IMR-90 (cell line): ENCODE measurements at regions not wholly inside any gene's neighbourhood (a gene's known extent, or its start where the extent isn't known, plus 50 kb on each side); places are given as distances from the start of the nearest gene placed in this dataset.

Source experiments
- CEBPB ChIP-seq: IDR thresholded peaks from 2 replicates; pipeline ENCODE4 v1.6.1; 2012; ENCODE audit warnings: low read depth, low read length, improper control_type of control experiment
- CTCF ChIP-seq: conservative IDR thresholded peaks from 2 replicates; pipeline ENCODE4 v1.5.1; 2012; ENCODE audit warnings: mild to moderate bottlenecking, low read depth, low read length, improper control_type of control experiment
- MAFK ChIP-seq: IDR thresholded peaks from 2 replicates; pipeline ENCODE4 v1.6.1; 2012; ENCODE audit warnings: low read depth, low read length, improper control_type of control experiment
- POLR2A ChIP-seq: IDR thresholded peaks from 2 replicates; pipeline ENCODE4 v1.6.1; 2012; ENCODE audit warnings: mild to moderate bottlenecking, low read depth, low read length

GRCh38 chr1:166628259-166628658, 211.0 kb upstream of the POGK start:
- TF ChIP-seq CTCF: no peak
- TF ChIP-seq MAFK: peak; percentile 62; the same call in 1 of the 2 replicates
- TF ChIP-seq CEBPB: no peak
- no peak for TF ChIP-seq POLR2A
